ENCODE measurements at regions not wholly inside any gene's neighbourhood (a gene's known extent, or its start where the extent isn't known, plus 50 kb on each side); places are given as distances from the start of the nearest gene placed in this dataset.

- DNase-seq: peak; percentile 64
These were observed 87.7 kb upstream of the PRKCQ start for GRCh38 chr10:6667679-6668270.

GRCh38 chr10:6667150-6667549 is 87.1 kb upstream of the PRKCQ start:
- DNase-seq: no peak

GRCh38 chr10:6665847-6666246 is 85.8 kb upstream of the PRKCQ start:
- peak; percentile 58 for DNase-seq

- no peak for DNase-seq
These were observed 80.4 kb upstream of the PRKCQ start for GRCh38 chr10:6660460-6660859.

- DNase-seq: no peak
These were observed 79.4 kb upstream of the PRKCQ start for GRCh38 chr10:6659451-6659850.

GRCh38 chr10:6657669-6658068 is 77.6 kb upstream of the PRKCQ start:
- DNase-seq: no peak

- no peak for DNase-seq
These were observed 77.1 kb upstream of the PRKCQ start for GRCh38 chr10:6657196-6657595.

GRCh38 chr10:6654571-6654970 is 74.5 kb upstream of the PRKCQ start:
- no peak for DNase-seq

- DNase-seq: no peak
These were observed 70.5 kb upstream of the PRKCQ start for GRCh38 chr10:6650586-6650985.

- DNase-seq: no peak
These were observed 69.8 kb upstream of the PRKCQ start for GRCh38 chr10:6649903-6650302.

- no peak for DNase-seq
These were observed 69.0 kb upstream of the PRKCQ start for GRCh38 chr10:6648894-6649720.

- DNase-seq: peak; percentile 76
These were observed 67.9 kb upstream of the PRKCQ start for GRCh38 chr10:6647811-6648526.

GRCh38 chr10:6643962-6644361 is 63.9 kb upstream of the PRKCQ start:
- no peak for DNase-seq

GRCh38 chr10:6642876-6643275 is 62.8 kb upstream of the PRKCQ start:
- peak; percentile 41 for DNase-seq

- DNase-seq: no peak
These were observed 60.5 kb upstream of the PRKCQ start for GRCh38 chr10:6640433-6641040.

GRCh38 chr10:6637053-6637452 is 57.0 kb upstream of the PRKCQ start:
- DNase-seq: no peak

- DNase-seq: peak; percentile 21
These were observed 55.7 kb upstream of the PRKCQ start for GRCh38 chr10:6635784-6636183.

All from CD4-positive, alpha-beta T cell treated with Interleukin-6 for 4 hours (primary cell).